Spleen (tissue), 7 donors: ENCODE measurements at regions not wholly inside any gene's neighbourhood (a gene's known extent, or its start where the extent isn't known, plus 50 kb on each side); places are given as distances from the start of the nearest gene placed in this dataset.

ENCODE experiments used
- CTCF ChIP-seq, 11 experiments: fragments of 200-600 bp in 7 of 11; fragments of 450-650 bp in 4 of 11; sonication (generic) in 4 of 11; IDR thresholded peaks in 8 of 11; conservative IDR thresholded peaks in 3 of 11; 1 replicate in 7 of 11; 2 replicates in 4 of 11; pipeline versions ENCODE4 v1.4.0 to v1.8.0; 2016 to 2021; ENCODE audit warnings: antibody characterized with exemption in 11 of 11, inconsistent platforms in 4 of 11, mild to moderate bottlenecking in 1 of 11
- POLR2A ChIP-seq, 3 donors: fragments of 450-650 bp; IDR thresholded peaks; one replicate each; pipeline ENCODE4 v1.5.1; 2017; ENCODE audit warnings: antibody characterized with exemption in 3 of 3, mild to moderate bottlenecking in 1 of 3
- POLR2AphosphoS5 ChIP-seq, 3 donors: sonication (generic); formaldehyde crosslinking; IDR thresholded peaks; one replicate each; pipeline ENCODE4 v1.5.1; 2017; ENCODE audit warnings: antibody characterized with exemption in 3 of 3
- donor health status: DM: no; HTN: no; CAD: no; lungs with moderate emphysema.
- donor health status: DM: no; HTN: no; CAD: no.
- donor health status: DM: no; HTN: no; CAD: no.

DNA sequence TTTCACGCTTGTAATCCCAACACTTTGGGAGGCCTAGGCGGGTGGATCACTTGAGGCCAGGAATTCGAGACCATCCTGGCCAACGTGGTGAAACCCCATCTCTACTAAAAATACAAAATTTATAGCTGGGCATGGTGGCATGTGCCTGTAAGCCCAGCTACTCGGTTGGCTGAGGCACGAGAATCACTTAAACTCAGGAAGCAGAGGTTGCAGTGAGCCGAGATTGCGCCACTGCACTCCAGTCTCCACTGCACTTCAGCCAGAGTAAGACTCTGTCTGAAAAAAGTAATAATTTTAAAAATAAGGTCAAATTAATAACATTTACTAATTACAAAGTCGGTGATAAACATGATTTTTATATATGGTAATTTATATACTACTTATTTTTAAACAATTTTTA lies 155.9 kb downstream of the AXIN2 start:
- TF ChIP-seq CTCF (IDR thresholded peaks at IDR 0.05 in 8 of 11, conservative IDR thresholded peaks at IDR 0.05 in 3 of 11) (no peak), POLR2AphosphoS5 (IDR thresholded peaks at IDR 0.05) (no peak), POLR2A (IDR thresholded peaks at IDR 0.05) (no peak)
